ENCODE measurements at regions not wholly inside any gene's neighbourhood (a gene's known extent, or its start where the extent isn't known, plus 50 kb on each side); places are given as distances from the start of the nearest gene placed in this dataset.

DNA sequence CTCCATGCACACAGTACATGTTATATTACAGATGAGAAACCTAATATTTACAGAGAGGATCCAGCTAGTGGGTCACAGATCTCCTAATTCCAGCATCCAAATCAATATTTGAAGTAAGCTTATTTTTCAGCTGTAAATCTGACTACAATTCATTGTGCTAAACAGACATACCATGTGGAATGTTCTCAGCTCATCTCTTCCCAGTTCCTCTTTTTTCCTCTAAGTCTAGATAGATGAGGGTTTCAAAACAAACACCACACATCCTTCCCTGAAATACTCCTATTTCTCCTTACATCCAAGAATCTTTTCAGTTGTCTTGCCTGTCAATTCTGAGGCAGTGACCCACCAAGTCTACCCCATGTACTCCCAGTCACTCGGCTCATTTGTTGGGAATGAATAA, 200.7 kb upstream of the PIK3C3 start:
- no peak overlapping the region for H3K4me2 ChIP-seq (ENCODE audit: low read length)
- no peaks in the 10 kb centered on the region for H3K9me2 ChIP-seq (replicated peaks; ENCODE audit: control insufficient read depth, low read length)
- H3K4me3 ChIP-seq (ENCODE audit: low read length): no peak overlapping the region
- no peaks in the 10 kb centered on the region for H3K4me1 ChIP-seq (ENCODE audit: control insufficient read depth, low read length)
- no peak overlapping the region for H3K27ac ChIP-seq (ENCODE audit: low read depth, low read length)
- H3K9me3 ChIP-seq (ENCODE audit: control insufficient read depth, insufficient read depth, low read length): no peaks in the 10 kb centered on the region
- H3F3A ChIP-seq (ENCODE audit: control insufficient read depth, insufficient read depth): no peaks in the 10 kb centered on the region
- H3K36me3 ChIP-seq (ENCODE audit: control insufficient read depth, low read length): no peaks in the 10 kb centered on the region
- no peaks in the 10 kb centered on the region for H3K27me3 ChIP-seq (ENCODE audit: control insufficient read depth, low read length)
- H4K20me1 ChIP-seq (ENCODE audit: control insufficient read depth, insufficient read depth, low read depth, low read length): no peaks in the 10 kb centered on the region
- H3K79me2 ChIP-seq (ENCODE audit: control insufficient read depth, low read length): no peaks in the 10 kb centered on the region
- TF ChIP-seq, protein P1, sequence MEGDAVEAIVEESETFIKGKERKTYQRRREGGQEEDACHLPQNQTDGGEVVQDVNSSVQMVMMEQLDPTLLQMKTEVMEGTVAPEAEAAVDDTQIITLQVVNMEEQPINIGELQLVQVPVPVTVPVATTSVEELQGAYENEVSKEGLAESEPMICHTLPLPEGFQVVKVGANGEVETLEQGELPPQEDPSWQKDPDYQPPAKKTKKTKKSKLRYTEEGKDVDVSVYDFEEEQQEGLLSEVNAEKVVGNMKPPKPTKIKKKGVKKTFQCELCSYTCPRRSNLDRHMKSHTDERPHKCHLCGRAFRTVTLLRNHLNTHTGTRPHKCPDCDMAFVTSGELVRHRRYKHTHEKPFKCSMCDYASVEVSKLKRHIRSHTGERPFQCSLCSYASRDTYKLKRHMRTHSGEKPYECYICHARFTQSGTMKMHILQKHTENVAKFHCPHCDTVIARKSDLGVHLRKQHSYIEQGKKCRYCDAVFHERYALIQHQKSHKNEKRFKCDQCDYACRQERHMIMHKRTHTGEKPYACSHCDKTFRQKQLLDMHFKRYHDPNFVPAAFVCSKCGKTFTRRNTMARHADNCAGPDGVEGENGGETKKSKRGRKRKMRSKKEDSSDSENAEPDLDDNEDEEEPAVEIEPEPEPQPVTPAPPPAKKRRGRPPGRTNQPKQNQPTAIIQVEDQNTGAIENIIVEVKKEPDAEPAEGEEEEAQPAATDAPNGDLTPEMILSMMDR (IDR thresholded peaks at IDR 0.05; ENCODE audit: low read depth, low read length, poor library complexity, severe bottlenecking): no peak
- no peak for TF ChIP-seq EZH2phosphoT487 (IDR thresholded peaks at IDR 0.05; ENCODE audit: borderline replicate concordance, low read length)

GRCh38 chr18:41753826-41754225, 201.2 kb upstream of the PIK3C3 start:
- no peak overlapping the region for H3K4me3 ChIP-seq (ENCODE audit: low read length)
- H4K20me1 ChIP-seq (ENCODE audit: control insufficient read depth, insufficient read depth, low read depth, low read length): no peaks in the 10 kb centered on the region
- no peaks in the 10 kb centered on the region for H3K9me2 ChIP-seq (replicated peaks; ENCODE audit: control insufficient read depth, low read length)
- H3K27me3 ChIP-seq (ENCODE audit: control insufficient read depth, low read length): no peaks in the 10 kb centered on the region
- no peaks in the 10 kb centered on the region for H3K9me3 ChIP-seq (ENCODE audit: control insufficient read depth, insufficient read depth, low read length)
- no peaks in the 10 kb centered on the region for H3K4me1 ChIP-seq (ENCODE audit: control insufficient read depth, low read length)
- H3K4me2 ChIP-seq (ENCODE audit: low read length): no peak overlapping the region
- H3F3A ChIP-seq (ENCODE audit: control insufficient read depth, insufficient read depth): no peaks in the 10 kb centered on the region
- H3K36me3 ChIP-seq (ENCODE audit: control insufficient read depth, low read length): no peaks in the 10 kb centered on the region
- TF ChIP-seq EZH2phosphoT487 (IDR thresholded peaks at IDR 0.05; ENCODE audit: borderline replicate concordance, low read length): no peak
- TF ChIP-seq, protein P1 (IDR thresholded peaks at IDR 0.05; ENCODE audit: low read depth, low read length, poor library complexity, severe bottlenecking): no peak
- no peak overlapping the region for H3K27ac ChIP-seq (ENCODE audit: low read depth, low read length)
- no peaks in the 10 kb centered on the region for H3K79me2 ChIP-seq (ENCODE audit: control insufficient read depth, low read length)

GRCh38 chr18:41752826-41753225, 202.2 kb upstream of the PIK3C3 start:
- H3F3A ChIP-seq (ENCODE audit: control insufficient read depth, insufficient read depth): no peaks in the 10 kb centered on the region
- no peaks in the 10 kb centered on the region for H3K27me3 ChIP-seq (ENCODE audit: control insufficient read depth, low read length)
- no peaks in the 10 kb centered on the region for H3K9me3 ChIP-seq (ENCODE audit: control insufficient read depth, insufficient read depth, low read length)
- no peaks in the 10 kb centered on the region for H3K79me2 ChIP-seq (ENCODE audit: control insufficient read depth, low read length)
- no peaks in the 10 kb centered on the region for H4K20me1 ChIP-seq (ENCODE audit: control insufficient read depth, insufficient read depth, low read depth, low read length)
- TF ChIP-seq, protein P1 (IDR thresholded peaks at IDR 0.05; ENCODE audit: low read depth, low read length, poor library complexity, severe bottlenecking): no peak
- TF ChIP-seq EZH2phosphoT487 (IDR thresholded peaks at IDR 0.05; ENCODE audit: borderline replicate concordance, low read length): no peak
- no peaks in the 10 kb centered on the region for H3K9me2 ChIP-seq (replicated peaks; ENCODE audit: control insufficient read depth, low read length)
- H3K27ac ChIP-seq (ENCODE audit: low read depth, low read length): no peak overlapping the region
- H3K4me3 ChIP-seq (ENCODE audit: low read length): no peak overlapping the region
- no peaks in the 10 kb centered on the region for H3K36me3 ChIP-seq (ENCODE audit: control insufficient read depth, low read length)
- no peak overlapping the region for H3K4me2 ChIP-seq (ENCODE audit: low read length)
- H3K4me1 ChIP-seq (ENCODE audit: control insufficient read depth, low read length): no peaks in the 10 kb centered on the region

- Histone ChIP-seq H3K36me3 (ENCODE audit: control insufficient read depth, low read length) (no peaks in the 10 kb centered on the region), H3K9me3 (ENCODE audit: control insufficient read depth, insufficient read depth, low read length) (no peaks in the 10 kb centered on the region)
- TF ChIP-seq, protein P1 (IDR thresholded peaks at IDR 0.05; ENCODE audit: low read depth, low read length, poor library complexity, severe bottlenecking): no peak
- no peak for TF ChIP-seq EZH2phosphoT487 (IDR thresholded peaks at IDR 0.05; ENCODE audit: borderline replicate concordance, low read length)
Observed at GRCh38 chr18:41751652-41752051, 203.4 kb upstream of the PIK3C3 start.

More at GRCh38 chr18:41751652-41752051, 203.4 kb upstream of the PIK3C3 start:
- Histone ChIP-seq H3K79me2 (ENCODE audit: control insufficient read depth, low read length) (no peaks in the 10 kb centered on the region), H3K27ac (ENCODE audit: low read depth, low read length) (no peak overlapping the region), H3K9me2 (replicated peaks; ENCODE audit: control insufficient read depth, low read length) (no peaks in the 10 kb centered on the region), H3K4me1 (ENCODE audit: control insufficient read depth, low read length) (no peaks in the 10 kb centered on the region), H4K20me1 (ENCODE audit: control insufficient read depth, insufficient read depth, low read depth, low read length) (no peaks in the 10 kb centered on the region), H3F3A (ENCODE audit: control insufficient read depth, insufficient read depth) (no peaks in the 10 kb centered on the region), H3K27me3 (ENCODE audit: control insufficient read depth, low read length) (no peaks in the 10 kb centered on the region), H3K4me2 (ENCODE audit: low read length) (no peak overlapping the region), H3K4me3 (ENCODE audit: low read length) (no peak overlapping the region)

Measured in DOHH2 (cell line).